GM18870 (cell line): ENCODE measurements at regions not wholly inside any gene's neighbourhood (a gene's known extent, or its start where the extent isn't known, plus 50 kb on each side); places are given as distances from the start of the nearest gene placed in this dataset.

Source experiments
- ATAC-seq: cut with Tn5 transposase; IDR thresholded peaks from one replicate; pipeline ENCODE4 v1.9.1; 2021; ENCODE audit warnings: moderate library complexity; ENCODE audit not compliant: unreplicated experiment

DNA sequence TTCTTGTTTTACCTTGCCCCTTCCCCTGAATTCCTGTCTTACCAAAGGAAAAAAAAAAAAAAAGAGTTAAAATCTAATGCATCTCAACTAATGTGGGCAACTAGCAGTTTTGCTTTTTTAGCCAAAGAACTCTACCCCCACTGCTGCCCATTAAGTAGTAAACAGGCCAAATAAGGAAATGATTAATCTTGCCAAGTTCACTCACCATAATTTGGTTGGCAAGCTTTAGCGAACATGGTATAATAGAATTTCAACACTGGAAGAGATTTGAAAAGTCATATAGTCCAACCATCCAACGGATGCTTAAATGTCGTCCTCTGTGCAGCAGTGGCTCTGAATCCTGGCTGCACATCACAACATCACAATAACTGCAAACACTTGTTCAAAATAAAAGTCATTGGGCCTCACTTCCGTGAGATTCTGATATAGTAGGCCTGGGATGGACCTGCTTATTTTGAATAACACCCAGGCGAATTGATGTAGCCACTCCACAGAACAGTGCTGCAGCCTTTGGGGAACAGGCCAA lies 142.0 kb upstream of the UBE2E1 start:
- no peak for ATAC-seq

DNA sequence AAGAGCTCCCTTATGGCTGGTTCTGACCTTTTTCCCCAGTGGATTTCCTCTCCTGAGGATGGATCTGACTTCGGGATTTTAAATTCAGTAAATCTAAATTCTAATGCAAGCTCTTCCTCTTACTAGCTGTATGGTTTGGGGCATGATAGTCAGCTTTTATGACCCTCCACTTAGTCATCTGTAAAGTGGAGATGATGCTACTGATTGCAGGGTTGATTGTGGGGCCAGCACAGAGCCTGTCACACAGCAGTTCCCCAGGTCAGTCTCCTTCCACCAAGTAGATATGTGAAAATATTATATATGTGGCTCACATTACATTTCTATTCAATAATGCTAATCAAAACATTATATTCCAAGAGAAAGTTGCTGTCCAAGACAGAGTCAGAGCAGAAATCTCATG lies 141.3 kb upstream of the UBE2E1 start:
- ATAC-seq, result no peak

DNA sequence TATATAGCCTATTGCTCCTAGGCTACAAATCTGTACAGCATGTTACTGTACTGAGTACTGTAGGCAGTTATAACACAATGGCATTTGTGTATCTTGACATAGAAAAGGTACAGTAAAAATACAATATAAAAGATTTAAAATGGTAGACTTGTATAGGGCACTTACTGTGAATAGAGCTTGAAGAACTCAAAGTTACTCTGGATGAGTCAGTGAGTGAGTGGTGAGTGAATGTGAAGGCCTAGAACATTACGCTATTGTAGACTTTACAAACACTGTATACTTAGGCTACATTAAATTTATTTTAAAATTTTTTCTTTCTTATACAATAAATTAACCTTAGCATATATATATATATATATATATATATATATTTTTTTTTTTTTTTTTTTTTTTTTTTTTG lies 140.0 kb upstream of the UBE2E1 start:
- ATAC-seq, result no peak

- ATAC-seq, result no peak
Measured at GRCh38 chr3:23666818-23667217, 138.9 kb upstream of the UBE2E1 start.

GRCh38 chr3:23667536-23668429 lies 138.0 kb upstream of the UBE2E1 start:
- peak; percentile 46 for ATAC-seq

DNA sequence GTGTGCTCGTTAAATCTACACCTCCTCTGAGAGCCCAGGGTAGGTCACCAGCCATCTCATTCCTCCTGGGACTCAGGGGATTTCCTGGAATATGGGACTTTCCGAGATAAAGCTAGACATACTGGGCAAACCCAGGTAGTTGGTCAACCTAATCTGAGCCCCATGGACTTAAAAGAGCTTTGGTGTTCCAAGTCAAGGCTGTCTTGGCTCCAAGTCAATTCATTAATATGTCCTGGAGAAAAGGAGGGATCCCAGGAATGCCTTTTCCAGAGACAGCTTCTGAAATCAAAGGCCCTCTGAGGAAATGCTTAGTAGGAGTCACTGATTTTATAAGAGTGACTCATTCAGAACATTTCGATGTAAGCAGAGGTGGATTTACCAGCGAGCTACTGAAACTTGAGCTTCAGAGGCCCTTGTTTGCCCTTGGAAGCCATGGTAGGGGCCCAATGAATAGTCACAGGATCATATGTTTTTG lies 137.3 kb upstream of the UBE2E1 start:
- no peak for ATAC-seq

DNA sequence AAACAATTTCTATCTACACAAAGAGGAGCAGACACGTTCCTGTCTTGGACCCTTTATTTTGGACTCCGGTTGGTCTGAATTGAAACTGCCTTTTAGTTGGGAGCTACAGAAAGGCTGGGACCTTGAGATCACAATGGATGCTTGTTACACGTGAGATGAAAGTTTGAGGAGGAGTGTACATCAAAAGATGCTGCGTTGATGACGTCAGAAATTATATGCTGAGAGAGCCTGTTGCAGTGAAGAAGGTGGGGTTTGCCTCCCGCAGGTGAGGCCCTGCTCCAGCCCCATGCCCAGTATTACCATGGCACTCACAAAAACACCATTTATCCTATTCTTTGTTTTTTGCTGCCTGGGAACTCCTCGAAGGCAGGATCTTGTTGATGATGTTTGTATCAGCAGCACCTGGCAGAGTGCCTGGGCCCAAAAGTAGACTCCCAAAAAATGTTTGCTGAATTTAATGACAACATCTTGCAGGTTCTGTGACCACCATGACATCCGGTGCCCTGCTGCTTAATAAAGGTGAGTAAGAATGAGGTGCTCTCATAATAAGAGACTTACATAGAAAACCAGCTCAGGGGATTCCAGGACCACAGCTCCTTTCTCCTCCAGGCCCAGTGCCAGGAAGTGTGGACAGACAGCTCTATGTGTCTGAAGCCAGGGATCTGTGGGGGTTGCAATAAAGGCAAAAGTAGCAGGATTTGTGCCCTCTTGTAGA lies 136.1 kb upstream of the UBE2E1 start:
- ATAC-seq, result no peak

DNA sequence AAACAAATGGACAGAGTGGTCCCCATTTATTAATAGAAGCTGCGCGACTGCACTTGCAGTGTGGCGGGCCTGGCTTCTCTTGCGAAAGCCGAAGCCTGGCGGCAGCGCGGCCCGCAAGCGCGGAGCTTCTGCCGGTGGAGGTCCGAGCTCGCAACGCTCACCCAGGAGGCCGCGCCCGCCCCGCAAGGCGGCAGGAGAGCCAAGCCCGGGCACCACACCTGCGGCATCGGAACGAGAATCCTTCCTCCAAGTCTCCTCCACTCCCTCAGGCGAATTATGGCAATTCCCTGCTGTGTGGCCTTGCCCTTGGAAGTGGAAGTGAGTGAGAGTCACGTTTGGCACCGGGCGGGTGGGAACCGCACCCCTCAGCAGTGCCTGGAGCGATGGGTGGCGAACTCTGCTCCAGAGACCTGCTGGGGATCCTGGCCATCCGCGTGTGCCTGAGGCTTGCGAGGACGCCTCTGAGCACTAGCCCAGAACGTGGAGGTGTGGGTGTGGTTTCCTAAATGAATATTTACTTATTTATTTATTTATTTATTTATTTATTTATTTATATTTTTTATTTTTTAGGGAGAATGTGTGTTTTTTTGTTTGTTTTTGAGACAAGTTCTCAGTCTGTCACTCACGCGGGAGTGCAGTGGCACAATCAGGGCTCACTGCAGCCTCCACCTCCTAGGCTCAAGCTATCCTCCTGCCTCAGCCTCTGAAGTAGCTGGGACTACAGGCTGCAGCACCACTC lies 133.7 kb upstream of the UBE2E1 start:
- no peak for ATAC-seq

GRCh38 chr3:23672628-23673027 lies 133.1 kb upstream of the UBE2E1 start:
- no peak for ATAC-seq

DNA sequence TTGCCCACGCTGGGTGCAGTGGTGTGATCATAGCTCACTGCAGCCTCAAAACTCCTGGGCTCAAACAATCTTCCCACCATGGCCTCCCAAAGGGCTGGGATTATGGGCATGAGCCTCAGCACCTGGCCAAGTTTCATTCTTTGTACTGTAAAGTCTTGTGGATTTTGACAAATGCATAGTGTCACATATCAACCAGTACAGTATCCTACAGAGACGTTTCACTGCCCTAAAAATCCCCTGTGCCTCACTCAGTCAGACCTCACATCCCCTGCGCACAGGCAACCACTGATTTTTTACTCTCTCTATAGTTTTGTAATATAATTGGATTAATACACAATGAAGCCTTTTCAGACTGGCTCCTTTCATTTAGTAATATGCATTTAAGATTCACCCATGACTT lies 130.7 kb upstream of the UBE2E1 start:
- ATAC-seq, result no peak

DNA sequence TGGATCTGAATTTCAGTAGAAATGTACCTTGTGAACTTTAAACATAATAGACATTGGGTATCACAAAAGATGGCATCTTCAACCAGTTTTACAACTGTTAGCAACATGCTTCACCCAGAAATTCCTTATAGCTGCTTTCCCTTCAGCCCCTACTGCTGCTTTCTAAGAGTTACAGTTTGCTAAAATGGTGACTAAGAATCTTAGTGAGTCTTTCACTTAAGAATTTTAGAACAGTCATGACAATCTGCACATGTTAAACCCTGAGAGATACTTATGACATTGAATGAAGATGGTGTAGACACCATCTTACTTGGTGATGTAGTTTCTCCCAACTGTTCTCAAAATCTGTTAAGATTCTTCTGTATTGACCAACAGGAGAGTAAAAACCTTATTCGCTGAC lies 129.7 kb upstream of the UBE2E1 start:
- no peak for ATAC-seq

- ATAC-seq, result no peak
Measured at GRCh38 chr3:23682646-23683045, 123.1 kb upstream of the UBE2E1 start.

DNA sequence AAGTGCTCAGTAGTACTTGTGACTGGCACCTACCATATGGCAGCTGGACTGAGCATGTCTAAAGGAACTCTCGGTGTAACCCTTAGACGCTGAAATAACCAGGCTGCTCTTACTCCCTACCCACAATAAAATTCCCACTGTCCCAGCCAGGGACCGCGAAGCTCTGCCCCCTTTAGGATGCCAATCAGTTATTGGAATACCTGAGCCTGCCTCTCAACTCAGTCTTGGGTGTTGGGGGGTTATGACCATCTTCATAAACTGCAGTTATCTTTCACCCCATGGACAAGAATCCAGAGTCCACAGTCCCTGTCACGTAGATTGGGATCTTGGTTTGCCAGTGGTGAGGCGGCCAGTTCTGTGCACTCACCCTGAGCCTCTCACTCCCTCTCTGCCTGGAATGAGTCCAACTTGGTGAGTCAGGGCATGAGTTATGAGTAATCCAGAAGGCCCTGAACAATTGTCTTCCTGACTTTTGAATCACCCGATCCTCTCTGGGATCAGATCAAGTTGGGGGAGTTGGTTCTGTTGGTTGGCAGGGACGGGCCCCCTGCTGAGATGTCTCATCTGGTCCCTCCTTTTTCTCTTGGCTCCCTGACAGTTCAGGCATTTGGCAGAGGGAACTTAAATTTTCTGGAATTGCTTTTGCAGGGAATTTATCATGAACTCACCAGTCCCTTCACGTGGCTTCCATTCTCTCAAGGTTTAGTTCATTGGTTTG lies 120.1 kb upstream of the UBE2E1 start:
- no peak for ATAC-seq

- ATAC-seq, result no peak
Measured at GRCh38 chr3:23686519-23686918, 119.2 kb upstream of the UBE2E1 start.

GRCh38 chr3:23691357-23691895 lies 114.3 kb upstream of the UBE2E1 start:
- no peak for ATAC-seq

- ATAC-seq, result no peak
Measured at GRCh38 chr3:23696842-23697241, 108.9 kb upstream of the UBE2E1 start.

DNA sequence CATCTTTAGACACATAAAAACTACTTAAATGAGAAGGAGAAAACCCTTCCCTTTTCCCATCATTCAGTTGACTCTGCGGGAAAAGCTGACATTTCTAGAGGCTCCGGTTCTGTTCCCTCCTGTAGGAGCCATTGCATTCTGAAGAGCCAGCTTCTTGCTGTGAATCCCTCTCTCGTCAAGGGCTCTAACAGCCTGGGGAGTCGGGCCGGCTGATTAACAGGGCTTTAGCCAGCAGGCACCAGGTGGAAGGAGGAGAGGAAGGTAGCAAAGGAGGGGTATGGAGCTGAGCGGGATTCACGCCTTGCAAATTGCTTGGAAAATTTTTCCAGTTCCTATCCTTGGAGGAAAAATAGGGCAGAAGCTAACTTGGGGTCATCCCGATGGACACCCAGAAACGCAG lies 108.3 kb upstream of the UBE2E1 start:
- no peak for ATAC-seq

DNA sequence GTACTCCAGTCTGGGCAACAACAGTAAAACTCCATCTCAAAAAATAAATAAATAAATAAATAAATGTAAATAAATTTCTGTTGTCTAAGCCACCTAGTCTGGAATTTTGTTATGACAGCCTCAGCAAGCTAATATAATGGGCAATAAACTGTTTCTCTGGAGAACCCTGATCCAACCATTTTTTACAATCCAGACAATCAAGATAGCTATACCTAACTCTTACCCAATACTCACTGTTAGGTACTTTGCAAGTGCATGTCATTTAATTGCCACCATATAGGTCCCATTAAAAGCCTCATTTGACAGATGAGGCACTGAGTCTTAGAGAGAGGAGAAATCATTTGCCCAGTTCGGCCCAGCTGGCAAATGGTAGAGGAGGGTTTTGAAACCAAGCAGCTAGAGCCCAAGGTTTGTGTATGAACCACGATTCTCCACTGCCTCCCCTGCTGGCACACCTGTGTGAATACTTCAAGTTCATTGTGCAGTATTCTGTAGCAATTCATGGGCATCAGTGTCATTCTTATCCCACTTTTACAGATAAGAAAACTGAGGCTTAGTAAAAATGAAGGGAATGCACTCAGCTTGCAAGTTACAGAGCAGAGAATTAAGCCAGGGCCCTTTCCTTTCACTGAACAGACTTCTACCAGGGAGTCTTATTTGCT lies 107.0 kb upstream of the UBE2E1 start:
- ATAC-seq, result no peak

- ATAC-seq, result no peak
Measured at GRCh38 chr3:23700616-23701015, 105.1 kb upstream of the UBE2E1 start.
